HFF-Myc (cell line): ENCODE measurements at regions not wholly inside any gene's neighbourhood (a gene's known extent, or its start where the extent isn't known, plus 50 kb on each side); places are given as distances from the start of the nearest gene placed in this dataset.

Source experiments
- DNase-seq: peaks from one replicate; pipeline ENCODE4 v3.0.0-alpha.2; 2011; ENCODE audit warnings: low read depth; ENCODE audit errors: extremely low read depth
- H3K4me3 ChIP-seq: replicated peaks from 2 replicates; pipeline ENCODE4 v1.5.1; 2011; ENCODE audit warnings: low read depth, mild to moderate bottlenecking, control low read depth, low read length
- CTCF ChIP-seq: IDR thresholded peaks from 2 replicates; pipeline ENCODE4 v1.5.1; 2012; ENCODE audit warnings: mild to moderate bottlenecking, low read depth, low read length, control low read depth; ENCODE audit errors: missing control alignments

GRCh38 chrX:145475725-145476124, 228.4 kb downstream of the SPANXN1 start:
- DNase-seq, result no peak
- H3K4me3 ChIP-seq, result no peak overlapping the region
- no peak for TF ChIP-seq CTCF

- DNase-seq, result no peak
- no peak overlapping the region for H3K4me3 ChIP-seq
- no peak for TF ChIP-seq CTCF
Observed at GRCh38 chrX:145484740-145485139, 237.4 kb downstream of the SPANXN1 start.

- no peak overlapping the region for H3K4me3 ChIP-seq
- no peak for TF ChIP-seq CTCF
- no peak for DNase-seq
Observed at GRCh38 chrX:145502670-145503069, 255.4 kb downstream of the SPANXN1 start.

- no peak for TF ChIP-seq CTCF
- no peak overlapping the region for H3K4me3 ChIP-seq
- DNase-seq, result no peak
Observed at GRCh38 chrX:145506214-145506613, 258.9 kb downstream of the SPANXN1 start.

- no peak for TF ChIP-seq CTCF
- DNase-seq, result no peak
- no peak overlapping the region for H3K4me3 ChIP-seq
Observed at GRCh38 chrX:145524931-145525330, 277.6 kb downstream of the SPANXN1 start.

- DNase-seq, result no peak
- no peak overlapping the region for H3K4me3 ChIP-seq
- TF ChIP-seq CTCF, result no peak
Observed at GRCh38 chrX:145532176-145532780, 285.0 kb downstream of the SPANXN1 start.

GRCh38 chrX:145533534-145533933, 284.1 kb upstream of the SLITRK2 start:
- H3K4me3 ChIP-seq, result no peak overlapping the region
- TF ChIP-seq CTCF, result no peak
- no peak for DNase-seq
